Thyroid gland (tissue), 4 donors: ENCODE measurements at regions not wholly inside any gene's neighbourhood (a gene's known extent, or its start where the extent isn't known, plus 50 kb on each side); places are given as distances from the start of the nearest gene placed in this dataset.
"Not testable (repeated sequence)": the region's sequence is repeated elsewhere in the genome, so short reads cannot be mapped to it uniquely, and the experiment has no call there.

Experiments
- CTCF ChIP-seq, 6 experiments: fragments of 200-600 bp in 3 of 6; fragments of 450-650 bp in 3 of 6; sonication (generic) in 3 of 6; IDR thresholded peaks; one replicate each; pipeline ENCODE4 v1.5.1; 2016 to 2019; ENCODE audit warnings: antibody characterized with exemption in 6 of 6, mild to moderate bottlenecking in 2 of 6, inconsistent platforms in 1 of 6, moderate library complexity in 1 of 6
- POLR2A ChIP-seq, 2 donors: fragments of 450-650 bp; IDR thresholded peaks; one replicate each; pipeline ENCODE4 v1.6.1; 2017; ENCODE audit warnings: antibody characterized with exemption in 2 of 2, mild to moderate bottlenecking in 2 of 2, moderate library complexity in 1 of 2

- TF ChIP-seq CTCF, POLR2A (IDR thresholded peaks at IDR 0.05): not testable (repeated sequence)
These were observed 481.9 kb downstream of the TRHDE start for GRCh38 chr12:72754026-72754425.
